ENCODE measurements at regions not wholly inside any gene's neighbourhood (a gene's known extent, or its start where the extent isn't known, plus 50 kb on each side); places are given as distances from the start of the nearest gene placed in this dataset.

- Histone ChIP-seq H3K27ac (ENCODE audit: low read depth, low read length, poor library complexity, severe bottlenecking) (no peak overlapping the region), H3K79me2 (ENCODE audit: insufficient read depth, low read depth, low read length) (no peaks in the 10 kb centered on the region), H3K9me2 (ENCODE audit: insufficient read depth, low read length) (no peaks in the 10 kb centered on the region), H3K4me3 (ENCODE audit: low read depth, low read length, poor library complexity, severe bottlenecking) (no peak overlapping the region), H3K9me3 (ENCODE audit: low read length) (peaks cover 13% of the 10 kb centered on the region; the same call in 1 of the 2 replicates), H4K20me1 (ENCODE audit: insufficient read depth, low read length) (no peaks in the 10 kb centered on the region), H3K4me1 (ENCODE audit: insufficient read depth, low read length, poor library complexity, severe bottlenecking) (peaks cover 10% of the 10 kb centered on the region), H3K4me2 (ENCODE audit: low read length) (no peak overlapping the region), H3K36me3 (ENCODE audit: insufficient read depth, low read length) (no peaks in the 10 kb centered on the region), H2AFZ (ENCODE audit: low read length) (no peak overlapping the region)
- TF ChIP-seq EZH2phosphoT487 (IDR thresholded peaks at IDR 0.05; ENCODE audit: borderline replicate concordance, low read depth, low read length) (no peak), CTCF (conservative IDR thresholded peaks at IDR 0.05; ENCODE audit: low read length) (no peak)
- ChIA-PET CTCF (ENCODE audit: unreplicated experiment) (no interaction called here), POLR2A (interaction anchor here (0.9 to 1.3 kb wide), 4 partner anchors 18 to 71 kb away, joined by 3 read pairs; no protein-coding TSS in a partner anchor)
- BruUV-seq (replicated peaks), result no TSS peak
- no peak for DNase-seq (ENCODE audit: low spot score)
- intact Hi-C loops (cut with micrococcal nuclease; ENCODE audit: unreplicated experiment), result no loop called here
Observed at GRCh38 chr5:17441351-17441750, 56.7 kb upstream of the TAF11L2 start.

GRCh38 chr5:17443333-17444130 is 54.5 kb upstream of the TAF11L2 start:
- POLR2A ChIA-PET, result no interaction called here

More at GRCh38 chr5:17443333-17444130, 54.5 kb upstream of the TAF11L2 start:
- Histone ChIP-seq H3K4me1 (ENCODE audit: insufficient read depth, low read length, poor library complexity, severe bottlenecking) (no peaks in the 10 kb centered on the region), H3K27ac (ENCODE audit: low read depth, low read length, poor library complexity, severe bottlenecking) (no peak overlapping the region), H3K9me2 (ENCODE audit: insufficient read depth, low read length) (no peaks in the 10 kb centered on the region), H3K36me3 (ENCODE audit: insufficient read depth, low read length) (no peaks in the 10 kb centered on the region), H2AFZ (ENCODE audit: low read length) (no peak overlapping the region), H3K9me3 (ENCODE audit: low read length) (peaks cover 13% of the 10 kb centered on the region; the same call in 1 of the 2 replicates), H3K79me2 (ENCODE audit: insufficient read depth, low read depth, low read length) (no peaks in the 10 kb centered on the region), H3K4me2 (ENCODE audit: low read length) (peak overlapping the region; percentile 11; the same call in 1 of the 2 replicates), H4K20me1 (ENCODE audit: insufficient read depth, low read length) (no peaks in the 10 kb centered on the region), H3K4me3 (ENCODE audit: low read depth, low read length, poor library complexity, severe bottlenecking) (no peak overlapping the region)
- no TSS peak for BruUV-seq (replicated peaks)
- intact Hi-C loops (cut with micrococcal nuclease; ENCODE audit: unreplicated experiment), result no loop called here
- TF ChIP-seq EZH2phosphoT487 (IDR thresholded peaks at IDR 0.05; ENCODE audit: borderline replicate concordance, low read depth, low read length) (no peak), CTCF (conservative IDR thresholded peaks at IDR 0.05; ENCODE audit: low read length) (no peak)
- CTCF ChIA-PET (ENCODE audit: unreplicated experiment), result no interaction called here
- DNase-seq (ENCODE audit: low spot score), result no peak
